Heart left ventricle (tissue), 16 donors: ENCODE measurements at regions not wholly inside any gene's neighbourhood (a gene's known extent, or its start where the extent isn't known, plus 50 kb on each side); places are given as distances from the start of the nearest gene placed in this dataset.

Source experiments
- ATAC-seq, 4 donors: fragments of 200-7000 bp; cut with Tn5 transposase; one replicate each; pipeline ENCODE4 v1.9.1; 2020 to 2022; ENCODE audit warnings: moderate library complexity in 4 of 4, mild to moderate bottlenecking in 3 of 4, moderate number of reproducible peaks in 1 of 4
- DNase-seq, 5 donors: peaks; one replicate each; pipeline ENCODE4 v3.0.0-alpha.2; 2020
- H3K27ac ChIP-seq, 12 donors: fragments of 200-600 bp; sonication (generic) in 4 of 12; one replicate each; pipeline versions ENCODE4 v1.5.0 to v1.8.0; 2016 to 2022; ENCODE audit warnings: mild to moderate bottlenecking in 2 of 12
- H3K27me3 ChIP-seq, 9 donors: fragments of 200-600 bp; sonication (generic) in 2 of 9; one replicate each; pipeline versions ENCODE4 v1.5.1 to v1.8.0; 2016 to 2022; ENCODE audit warnings: mild to moderate bottlenecking in 3 of 9
- H3K36me3 ChIP-seq, 9 donors: fragments of 200-600 bp; sonication (generic) in 2 of 9; one replicate each; pipeline versions ENCODE4 v1.5.0 to v1.8.0; 2018 to 2022; ENCODE audit warnings: mild to moderate bottlenecking in 2 of 9
- H3K4me1 ChIP-seq, 12 donors: fragments of 200-600 bp; sonication (generic) in 4 of 12; one replicate each; pipeline versions ENCODE4 v1.5.0 to v1.8.0; 2016 to 2022; ENCODE audit warnings: mild to moderate bottlenecking in 3 of 12
- H3K4me3 ChIP-seq, 12 donors: fragments of 200-600 bp; sonication (generic) in 4 of 12; one replicate each; pipeline versions ENCODE4 v1.5.0 to v1.8.0; 2017 to 2022; ENCODE audit warnings: mild to moderate bottlenecking in 9 of 12, moderate library complexity in 4 of 12
- H3K9me3 ChIP-seq, 12 donors: fragments of 200-600 bp; sonication (generic) in 4 of 12; one replicate each; pipeline versions ENCODE4 v1.5.0 to v1.8.0; 2016 to 2022; ENCODE audit warnings: mild to moderate bottlenecking in 1 of 12
- POLR2A ChIP-seq, 2 donors: fragments of 450-650 bp; IDR thresholded peaks; one replicate each; pipeline ENCODE4 v1.6.1; 2017; ENCODE audit warnings: antibody characterized with exemption in 2 of 2, mild to moderate bottlenecking in 2 of 2, moderate library complexity in 2 of 2
- WGBS, 4 donors: extraction: QIAGEN DNeasy Blood & Tissue Kit in 2 of 4; methylation state at CpG; one replicate each; pipeline versions ENCODE4 v1.1.5 to v1.1.7; 2013 to 2018; 5-methylcytosine and 5-hydroxymethylcytosine counted together
- intact Hi-C, 10 donors: fragments of 100-400 bp; cut with DNase I; formaldehyde crosslinking; loops; one replicate each; pipeline versions ENCODE4 v1.11.1 to v1.14.2; 2022
- TF ChIP-seq, protein P1 (sequence below), 12 donors: fragments of 200-600 bp; sonication (generic) in 4 of 12; IDR thresholded peaks; one replicate each; pipeline versions ENCODE4 v1.5.0 to v1.8.0; 2018 to 2022; ENCODE audit warnings: antibody characterized with exemption in 12 of 12, mild to moderate bottlenecking in 5 of 12
- donor health status: ischemic (EF 13 %, LVEDD 7.1; RV severe dilation, severe dysfunction).
- donor health status: healthy with polysubstance abuse.
- donor health status: DM: no; HTN: yes; CAD: no.
- donor health status: DM: no; HTN: no; CAD: no.
- donor health status: ischemic (EF 25% LVEDD 6.9; RV normal size, moderate dysfunction).
- donor health status: ischemic (EF 25% LVEDD 5.7; RV mildly dilated, moderate dysfunction).
- donor health status: healthy.
- donor health status: DM: yes; HTN: yes; CAD: no.
- donor health status: ischemic (EF 35%, LVEDD 5.7; RV mildly dilated, moderate dysfunction).
- donor health status: nonischemic (EF 11% LVEDD 7.7; RV severe dilation, severe dysfunction).
- donor health status: DM: yes; HTN: yes; CAD: no.
- donor health status: PGD.
- donor health status: ischemic (EF 29% LVEDD 5.4; RV normal size, mild dysfunction).
- donor health status: nonischemic (EF 23%, LVEDD 6.1; RV moderate dilation, normal function).

DNA sequence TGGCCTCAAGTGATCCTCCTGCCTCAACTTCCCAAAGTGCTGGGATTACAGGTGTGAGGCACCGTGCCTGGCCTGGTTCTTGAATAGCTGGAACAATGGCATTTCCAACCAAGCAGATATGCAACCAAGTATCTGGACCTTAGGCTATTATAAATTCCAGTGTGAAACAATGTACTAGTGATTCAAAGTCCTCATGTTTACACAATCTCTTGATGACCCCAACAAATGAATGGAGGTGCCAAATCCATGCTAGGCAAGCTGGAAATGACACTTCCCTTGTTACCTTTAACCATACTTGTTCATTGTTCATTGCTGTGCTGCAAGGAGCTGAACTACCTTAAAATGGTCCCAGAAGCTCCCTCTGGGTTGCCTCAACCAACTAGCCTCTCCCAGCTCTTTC lies 282.2 kb upstream of the KLF14 start:
- H3K4me1 ChIP-seq: peaks cover 8 to 89% (median 64%) of the 10 kb centered on the region in 12 donors
- TF ChIP-seq, protein P1, sequence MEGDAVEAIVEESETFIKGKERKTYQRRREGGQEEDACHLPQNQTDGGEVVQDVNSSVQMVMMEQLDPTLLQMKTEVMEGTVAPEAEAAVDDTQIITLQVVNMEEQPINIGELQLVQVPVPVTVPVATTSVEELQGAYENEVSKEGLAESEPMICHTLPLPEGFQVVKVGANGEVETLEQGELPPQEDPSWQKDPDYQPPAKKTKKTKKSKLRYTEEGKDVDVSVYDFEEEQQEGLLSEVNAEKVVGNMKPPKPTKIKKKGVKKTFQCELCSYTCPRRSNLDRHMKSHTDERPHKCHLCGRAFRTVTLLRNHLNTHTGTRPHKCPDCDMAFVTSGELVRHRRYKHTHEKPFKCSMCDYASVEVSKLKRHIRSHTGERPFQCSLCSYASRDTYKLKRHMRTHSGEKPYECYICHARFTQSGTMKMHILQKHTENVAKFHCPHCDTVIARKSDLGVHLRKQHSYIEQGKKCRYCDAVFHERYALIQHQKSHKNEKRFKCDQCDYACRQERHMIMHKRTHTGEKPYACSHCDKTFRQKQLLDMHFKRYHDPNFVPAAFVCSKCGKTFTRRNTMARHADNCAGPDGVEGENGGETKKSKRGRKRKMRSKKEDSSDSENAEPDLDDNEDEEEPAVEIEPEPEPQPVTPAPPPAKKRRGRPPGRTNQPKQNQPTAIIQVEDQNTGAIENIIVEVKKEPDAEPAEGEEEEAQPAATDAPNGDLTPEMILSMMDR (IDR thresholded peaks at IDR 0.05): no peak
- TF ChIP-seq POLR2A (IDR thresholded peaks at IDR 0.05): no peak
- peaks cover 0 to 12% (median 0%) of the 10 kb centered on the region in 9 donors for H3K36me3 ChIP-seq
- H3K27me3 ChIP-seq: no peaks in the 10 kb centered on the region
- DNase-seq (no peak), ATAC-seq (no peak)
- H3K4me3 ChIP-seq: no peak overlapping the region
- WGBS, 4 donors: 82 to 89% (median 87%) methylated on average over 1 of the region's 1 CpG
- H3K27ac ChIP-seq: no peak overlapping the region
- intact Hi-C loops: no loop called here
- no peaks in the 10 kb centered on the region for H3K9me3 ChIP-seq

DNA sequence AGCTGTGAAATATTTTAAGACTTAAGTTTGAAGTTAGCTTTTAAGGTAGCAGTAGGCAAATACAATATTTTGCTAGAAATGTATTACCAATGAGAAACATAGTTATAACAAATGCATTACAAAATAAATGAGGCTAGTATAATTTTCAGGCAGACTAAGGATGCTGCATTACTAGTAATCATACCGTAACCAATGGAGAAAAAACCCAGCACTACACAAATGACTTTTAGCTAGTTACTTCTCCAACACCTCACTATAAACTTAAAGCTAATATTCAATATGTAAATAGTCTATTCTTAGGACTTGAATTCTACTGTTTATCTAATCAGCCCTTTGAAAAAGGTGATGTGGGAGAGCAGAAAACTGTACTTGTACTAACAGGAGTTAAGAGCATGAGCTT lies 285.3 kb upstream of the KLF14 start:
- Histone ChIP-seq H3K36me3 (peaks cover 0 to 21% (median 5%) of the 10 kb centered on the region in 9 donors), H3K27me3 (no peaks in the 10 kb centered on the region), H3K27ac (no peak overlapping the region), H3K4me1 (peaks cover 0 to 90% (median 53%) of the 10 kb centered on the region in 12 donors), H3K9me3 (no peaks in the 10 kb centered on the region), H3K4me3 (no peak overlapping the region)
- intact Hi-C loops: no loop called here
- no peak for TF ChIP-seq POLR2A (IDR thresholded peaks at IDR 0.05)
- TF ChIP-seq, protein P1 (IDR thresholded peaks at IDR 0.05): no peak
- no peak for DNase-seq
- WGBS, 4 donors: 86 to 97% (median 94%) methylated on average over 1 of the region's 1 CpG
- no peak for ATAC-seq

DNA sequence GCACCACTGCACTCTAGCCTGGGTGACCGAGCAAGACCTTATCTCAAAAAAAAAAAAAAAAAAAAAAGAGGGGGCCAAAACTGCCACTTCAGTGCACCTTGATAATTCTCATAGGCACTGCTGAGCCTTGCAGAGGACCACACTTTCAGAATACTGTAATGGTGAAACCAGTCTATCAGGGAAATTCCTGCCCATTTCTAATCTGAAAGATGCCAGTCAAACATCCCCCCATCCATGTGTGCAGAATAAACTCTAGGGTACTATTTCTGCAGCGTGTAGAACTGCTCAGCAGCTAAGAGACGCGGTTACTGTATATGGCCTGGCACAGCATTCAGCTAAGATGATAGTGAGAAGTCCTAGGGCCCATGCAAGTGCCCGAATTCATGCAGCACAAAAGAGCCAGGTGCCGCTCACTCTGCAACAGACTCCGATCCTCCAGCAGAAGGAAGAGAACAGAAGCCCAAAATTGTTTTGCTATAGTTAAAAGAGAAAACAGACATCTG lies 286.8 kb upstream of the KLF14 start:
- peaks cover 0 to 15% (median 3%) of the 10 kb centered on the region in 9 donors for H3K36me3 ChIP-seq
- no peaks in the 10 kb centered on the region for H3K9me3 ChIP-seq
- ATAC-seq (no peak), DNase-seq (no peak)
- 72 to 82% (median 78%) methylated on average over 7 of the region's 7 CpGs for WGBS, 4 donors
- intact Hi-C loops: no loop called here
- no peak for TF ChIP-seq POLR2A (IDR thresholded peaks at IDR 0.05)
- TF ChIP-seq, protein P1 (IDR thresholded peaks at IDR 0.05): no peak
- no peak overlapping the region for H3K4me3 ChIP-seq
- H3K4me1 ChIP-seq: peaks cover 0 to 84% (median 56%) of the 10 kb centered on the region in 12 donors
- no peaks in the 10 kb centered on the region for H3K27me3 ChIP-seq
- no peak overlapping the region for H3K27ac ChIP-seq

DNA sequence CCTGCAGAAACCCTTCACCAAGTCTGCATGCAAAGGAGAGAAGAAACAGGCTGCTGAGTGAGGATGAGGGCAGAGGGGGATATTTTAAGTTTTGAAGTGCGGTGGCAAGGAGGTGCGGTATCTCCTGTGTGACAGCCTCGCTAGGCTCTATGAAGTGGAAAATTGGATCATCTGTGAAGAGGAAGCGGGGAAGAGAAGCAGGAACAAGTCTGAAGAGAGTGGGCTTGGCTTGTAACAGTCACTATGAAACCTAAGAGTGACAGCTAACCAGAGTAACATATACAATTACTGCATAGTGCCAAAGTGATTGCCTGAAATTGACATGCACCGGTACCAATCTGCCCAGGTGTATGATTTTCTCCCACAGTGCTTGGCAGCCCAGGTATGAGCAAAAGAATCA lies 287.5 kb upstream of the KLF14 start:
- Histone ChIP-seq H3K4me3 (no peak overlapping the region), H3K27ac (no peak overlapping the region), H3K27me3 (no peaks in the 10 kb centered on the region), H3K4me1 (peaks cover 0 to 85% (median 57%) of the 10 kb centered on the region in 12 donors), H3K9me3 (no peaks in the 10 kb centered on the region), H3K36me3 (peaks cover 0 to 14% (median 3%) of the 10 kb centered on the region in 9 donors)
- no peak for TF ChIP-seq POLR2A (IDR thresholded peaks at IDR 0.05)
- TF ChIP-seq, protein P1 (IDR thresholded peaks at IDR 0.05): no peak
- 81 to 93% (median 86%) methylated on average over 5 of the region's 5 CpGs for WGBS, 4 donors
- no peak for DNase-seq
- no peak for ATAC-seq
- intact Hi-C loops: no loop called here
